ENCODE measurements at regions not wholly inside any gene's neighbourhood (a gene's known extent, or its start where the extent isn't known, plus 50 kb on each side); places are given as distances from the start of the nearest gene placed in this dataset.

GRCh38 chr4:26137288-26137687 lies 183.5 kb upstream of the RBPJ start:
- no peak for DNase-seq (ENCODE audit: low read depth)

- no peak for DNase-seq (ENCODE audit: low read depth)
Measured at GRCh38 chr4:26139310-26139924, 181.4 kb upstream of the RBPJ start.

- peak; percentile 63 for DNase-seq (ENCODE audit: low read depth)
Measured at GRCh38 chr4:26140150-26140898, 180.5 kb upstream of the RBPJ start.

GRCh38 chr4:26141051-26141721 lies 179.6 kb upstream of the RBPJ start:
- peak; percentile 36 for DNase-seq (ENCODE audit: low read depth)

- peak; percentile 46 for DNase-seq (ENCODE audit: low read depth)
Measured at GRCh38 chr4:26141911-26142638, 178.7 kb upstream of the RBPJ start.

- DNase-seq (ENCODE audit: low read depth), result no peak
Measured at GRCh38 chr4:26144526-26145155, 176.2 kb upstream of the RBPJ start.

GRCh38 chr4:26145212-26145611 lies 175.6 kb upstream of the RBPJ start:
- DNase-seq (ENCODE audit: low read depth), result no peak

- DNase-seq (ENCODE audit: low read depth), result no peak
Measured at GRCh38 chr4:26148927-26149326, 171.9 kb upstream of the RBPJ start.

- peak; percentile 62 for DNase-seq (ENCODE audit: low read depth)
Measured at GRCh38 chr4:26150948-26151347, 169.9 kb upstream of the RBPJ start.

GRCh38 chr4:26151615-26152014 lies 169.2 kb upstream of the RBPJ start:
- no peak for DNase-seq (ENCODE audit: low read depth)

- no peak for DNase-seq (ENCODE audit: low read depth)
Measured at GRCh38 chr4:26152056-26152455, 168.8 kb upstream of the RBPJ start.

- peak; percentile 72 for DNase-seq (ENCODE audit: low read depth)
Measured at GRCh38 chr4:26157541-26157940, 163.3 kb upstream of the RBPJ start.

GRCh38 chr4:26160591-26160990 lies 160.2 kb upstream of the RBPJ start:
- no peak for DNase-seq (ENCODE audit: low read depth)

GRCh38 chr4:26161030-26161824 lies 159.6 kb upstream of the RBPJ start:
- DNase-seq (ENCODE audit: low read depth), result no peak

GRCh38 chr4:26162101-26162500 lies 158.7 kb upstream of the RBPJ start:
- DNase-seq (ENCODE audit: low read depth), result no peak

- DNase-seq (ENCODE audit: low read depth), result no peak
Measured at GRCh38 chr4:26163425-26164362, 157.1 kb upstream of the RBPJ start.

- no peak for DNase-seq (ENCODE audit: low read depth)
Measured at GRCh38 chr4:26171501-26171900, 149.3 kb upstream of the RBPJ start.

GRCh38 chr4:26171941-26172340 lies 148.9 kb upstream of the RBPJ start:
- DNase-seq (ENCODE audit: low read depth), result peak; percentile 88

GRCh38 chr4:26173619-26174018 lies 147.2 kb upstream of the RBPJ start:
- no peak for DNase-seq (ENCODE audit: low read depth)

GRCh38 chr4:26174027-26174426 lies 146.8 kb upstream of the RBPJ start:
- no peak for DNase-seq (ENCODE audit: low read depth)
